Loucy (cell line): ENCODE measurements at regions not wholly inside any gene's neighbourhood (a gene's known extent, or its start where the extent isn't known, plus 50 kb on each side); places are given as distances from the start of the nearest gene placed in this dataset.

Experiments used
- H2AFZ ChIP-seq: fragments of 200-600 bp; sonication (generic); 2 replicates; pipeline ENCODE4 v1.6.0; 2016; ENCODE audit warnings: antibody characterized with exemption, mild to moderate bottlenecking, low read length, moderate library complexity
- H3F3A ChIP-seq: fragments of 200-600 bp; 2 replicates; pipeline ENCODE4 v1.6.0; 2016; ENCODE audit warnings: antibody characterized with exemption, low read depth, mild to moderate bottlenecking
- H3K27me3 ChIP-seq: fragments of 200-600 bp; sonication (generic); 2 replicates; pipeline ENCODE4 v1.6.1; 2014; ENCODE audit warnings: low read length, mild to moderate bottlenecking; ENCODE audit not compliant: insufficient read depth, poor library complexity, severe bottlenecking
- H3K36me3 ChIP-seq: fragments of 200-600 bp; sonication (generic); 2 replicates; pipeline ENCODE4 v1.6.1; 2016; ENCODE audit warnings: low read length; ENCODE audit not compliant: insufficient read depth
- H3K4me1 ChIP-seq: fragments of 200-600 bp; sonication (generic); 2 replicates; pipeline ENCODE4 v1.5.1; 2014; ENCODE audit warnings: low read length, mild to moderate bottlenecking; ENCODE audit not compliant: insufficient read depth, poor library complexity, severe bottlenecking
- H3K4me2 ChIP-seq: fragments of 200-600 bp; sonication (generic); 2 replicates; pipeline ENCODE4 v1.6.0; 2014; ENCODE audit warnings: antibody characterized with exemption, low read length, low read depth, mild to moderate bottlenecking; ENCODE audit not compliant: poor library complexity, severe bottlenecking
- H3K4me3 ChIP-seq: fragments of 200-600 bp; sonication (generic); 2 replicates; pipeline ENCODE4 v1.5.1; 2014; ENCODE audit warnings: low read length, mild to moderate bottlenecking, mixed read lengths; ENCODE audit not compliant: poor library complexity, severe bottlenecking
- H3K79me2 ChIP-seq: fragments of 200-600 bp; sonication (generic); 2 replicates; pipeline ENCODE4 v1.6.1; 2014; ENCODE audit warnings: low read length; ENCODE audit not compliant: insufficient read depth
- H3K9ac ChIP-seq: fragments of 200-600 bp; sonication (generic); 2 replicates; pipeline ENCODE4 v1.6.0; 2014; ENCODE audit warnings: mild to moderate bottlenecking, low read depth, low read length, moderate library complexity; ENCODE audit not compliant: poor library complexity, severe bottlenecking
- H3K9me2 ChIP-seq: fragments of 200-600 bp; sonication (generic); replicated peaks from 2 replicates; pipeline ENCODE4 v1.6.1; 2016; ENCODE audit warnings: low read depth, low read length, mixed read lengths
- H3K9me3 ChIP-seq: fragments of 200-600 bp; sonication (generic); 2 replicates; pipeline ENCODE4 v1.6.1; 2014; ENCODE audit warnings: mild to moderate bottlenecking, antibody characterized with exemption, low read length, low read depth; ENCODE audit not compliant: insufficient read depth
- H4K20me1 ChIP-seq: fragments of 200-600 bp; sonication (generic); 2 replicates; pipeline ENCODE4 v1.6.0; 2014; ENCODE audit warnings: antibody characterized with exemption, low read length, mild to moderate bottlenecking; ENCODE audit not compliant: insufficient read depth, poor library complexity, severe bottlenecking
- CTCF ChIP-seq: fragments of 200-600 bp; sonication (generic); conservative IDR thresholded peaks from 2 replicates; pipeline ENCODE4 v1.5.1; 2014; ENCODE audit warnings: mild to moderate bottlenecking, antibody characterized with exemption, low read length
- EZH2phosphoT487 ChIP-seq: fragments of 200-600 bp; IDR thresholded peaks from 2 replicates; pipeline ENCODE4 v1.6.1; 2018; ENCODE audit warnings: antibody characterized with exemption, mild to moderate bottlenecking, moderate library complexity, borderline replicate concordance

GRCh38 chr9:126276056-126276728 is 50.4 kb upstream of the MVB12B start:
- H3K4me2 ChIP-seq, result no peak overlapping the region
- H3K4me3 ChIP-seq, result no peak overlapping the region
- no peaks in the 10 kb centered on the region for H3K79me2 ChIP-seq
- H3F3A ChIP-seq, result no peaks in the 10 kb centered on the region
- H3K9me3 ChIP-seq, result no peaks in the 10 kb centered on the region
- H3K9me2 ChIP-seq, result no peaks in the 10 kb centered on the region
- no peak for TF ChIP-seq EZH2phosphoT487
- no peak for TF ChIP-seq CTCF
- no peak overlapping the region for H2AFZ ChIP-seq
- H3K36me3 ChIP-seq, result no peaks in the 10 kb centered on the region
- no peak overlapping the region for H3K9ac ChIP-seq
- no peaks in the 10 kb centered on the region for H4K20me1 ChIP-seq
- no peaks in the 10 kb centered on the region for H3K4me1 ChIP-seq
- H3K27me3 ChIP-seq, result no peaks in the 10 kb centered on the region
